ENCODE measurements at regions not wholly inside any gene's neighbourhood (a gene's known extent, or its start where the extent isn't known, plus 50 kb on each side); places are given as distances from the start of the nearest gene placed in this dataset.

DNA sequence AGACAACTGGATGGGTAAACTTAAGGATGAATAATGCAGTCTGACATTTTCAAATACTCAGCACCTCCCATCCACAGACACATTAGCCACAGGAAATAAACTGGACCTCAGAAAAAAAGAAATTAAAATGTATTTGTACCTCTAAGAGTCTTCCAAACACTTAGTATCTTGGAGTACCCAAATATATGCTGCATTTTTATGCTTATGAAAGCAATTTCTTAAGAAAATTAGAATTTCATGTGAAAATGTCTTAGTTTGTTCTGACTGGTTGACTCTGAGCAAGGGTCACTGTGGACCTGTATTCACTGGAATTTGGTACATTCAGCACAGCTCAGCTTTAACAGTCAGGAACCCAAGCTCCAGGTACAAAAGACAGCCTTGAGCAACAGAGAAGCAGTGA is 216.2 kb upstream of the UBE2E2 start:
- TF ChIP-seq, protein P1, sequence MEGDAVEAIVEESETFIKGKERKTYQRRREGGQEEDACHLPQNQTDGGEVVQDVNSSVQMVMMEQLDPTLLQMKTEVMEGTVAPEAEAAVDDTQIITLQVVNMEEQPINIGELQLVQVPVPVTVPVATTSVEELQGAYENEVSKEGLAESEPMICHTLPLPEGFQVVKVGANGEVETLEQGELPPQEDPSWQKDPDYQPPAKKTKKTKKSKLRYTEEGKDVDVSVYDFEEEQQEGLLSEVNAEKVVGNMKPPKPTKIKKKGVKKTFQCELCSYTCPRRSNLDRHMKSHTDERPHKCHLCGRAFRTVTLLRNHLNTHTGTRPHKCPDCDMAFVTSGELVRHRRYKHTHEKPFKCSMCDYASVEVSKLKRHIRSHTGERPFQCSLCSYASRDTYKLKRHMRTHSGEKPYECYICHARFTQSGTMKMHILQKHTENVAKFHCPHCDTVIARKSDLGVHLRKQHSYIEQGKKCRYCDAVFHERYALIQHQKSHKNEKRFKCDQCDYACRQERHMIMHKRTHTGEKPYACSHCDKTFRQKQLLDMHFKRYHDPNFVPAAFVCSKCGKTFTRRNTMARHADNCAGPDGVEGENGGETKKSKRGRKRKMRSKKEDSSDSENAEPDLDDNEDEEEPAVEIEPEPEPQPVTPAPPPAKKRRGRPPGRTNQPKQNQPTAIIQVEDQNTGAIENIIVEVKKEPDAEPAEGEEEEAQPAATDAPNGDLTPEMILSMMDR (IDR thresholded peaks at IDR 0.05; ENCODE audit: borderline replicate concordance, control extremely low read depth, extremely low read depth, insufficient read depth, missing control alignments) = no peak
- in situ Hi-C loops (cut with MboI; ENCODE audit: low sequenced_read_pairs, unreplicated experiment) = no loop called here
- no peak for DNase-seq (ENCODE audit: low spot score)

DNA sequence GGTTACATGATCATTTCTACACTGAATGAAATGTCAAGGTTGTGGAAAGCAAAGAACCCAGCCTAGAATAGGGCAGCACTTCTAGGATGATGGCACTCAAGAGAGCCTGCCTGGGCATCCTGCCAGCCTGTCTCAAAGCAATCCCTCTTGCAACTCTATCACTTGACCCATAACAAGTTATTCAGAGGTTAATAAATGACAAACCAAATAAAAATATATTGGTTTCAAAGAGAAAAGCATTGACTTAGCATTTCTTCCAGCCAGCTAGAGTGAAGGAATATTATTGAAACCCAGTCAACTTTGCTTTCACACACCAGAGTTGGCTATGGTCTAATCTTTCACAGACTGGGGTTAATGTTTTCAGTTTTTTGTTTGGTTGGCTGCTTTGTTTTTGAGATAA is 214.6 kb upstream of the UBE2E2 start:
- DNase-seq (ENCODE audit: low spot score) = no peak
- in situ Hi-C loops (cut with MboI; ENCODE audit: low sequenced_read_pairs, unreplicated experiment) = no loop called here
- TF ChIP-seq, protein P1 (IDR thresholded peaks at IDR 0.05; ENCODE audit: borderline replicate concordance, control extremely low read depth, extremely low read depth, insufficient read depth, missing control alignments) = no peak

DNA sequence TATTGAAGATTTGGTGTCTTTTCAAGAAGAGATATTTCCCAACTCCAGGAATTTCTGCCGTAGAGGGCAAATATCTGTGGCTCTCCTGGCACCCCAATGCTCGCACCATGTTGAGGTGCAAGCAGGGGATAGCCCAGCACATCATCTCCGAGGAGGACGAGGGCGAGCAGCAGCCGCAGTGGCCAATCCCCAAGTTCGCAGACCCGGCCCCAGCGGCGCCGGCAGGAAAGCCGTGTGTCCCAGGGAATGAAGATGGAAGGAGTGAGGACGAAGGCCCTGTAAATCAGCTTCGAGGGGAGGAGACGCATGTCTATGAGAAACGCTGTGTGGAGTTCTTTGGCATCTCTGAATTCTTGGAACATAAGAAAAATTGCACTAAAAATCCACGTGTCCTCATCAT is 213.4 kb upstream of the UBE2E2 start:
- in situ Hi-C loops (cut with MboI; ENCODE audit: low sequenced_read_pairs, unreplicated experiment) = no loop called here
- DNase-seq (ENCODE audit: low spot score) = no peak
- TF ChIP-seq, protein P1 (IDR thresholded peaks at IDR 0.05; ENCODE audit: borderline replicate concordance, control extremely low read depth, extremely low read depth, insufficient read depth, missing control alignments) = no peak

DNA sequence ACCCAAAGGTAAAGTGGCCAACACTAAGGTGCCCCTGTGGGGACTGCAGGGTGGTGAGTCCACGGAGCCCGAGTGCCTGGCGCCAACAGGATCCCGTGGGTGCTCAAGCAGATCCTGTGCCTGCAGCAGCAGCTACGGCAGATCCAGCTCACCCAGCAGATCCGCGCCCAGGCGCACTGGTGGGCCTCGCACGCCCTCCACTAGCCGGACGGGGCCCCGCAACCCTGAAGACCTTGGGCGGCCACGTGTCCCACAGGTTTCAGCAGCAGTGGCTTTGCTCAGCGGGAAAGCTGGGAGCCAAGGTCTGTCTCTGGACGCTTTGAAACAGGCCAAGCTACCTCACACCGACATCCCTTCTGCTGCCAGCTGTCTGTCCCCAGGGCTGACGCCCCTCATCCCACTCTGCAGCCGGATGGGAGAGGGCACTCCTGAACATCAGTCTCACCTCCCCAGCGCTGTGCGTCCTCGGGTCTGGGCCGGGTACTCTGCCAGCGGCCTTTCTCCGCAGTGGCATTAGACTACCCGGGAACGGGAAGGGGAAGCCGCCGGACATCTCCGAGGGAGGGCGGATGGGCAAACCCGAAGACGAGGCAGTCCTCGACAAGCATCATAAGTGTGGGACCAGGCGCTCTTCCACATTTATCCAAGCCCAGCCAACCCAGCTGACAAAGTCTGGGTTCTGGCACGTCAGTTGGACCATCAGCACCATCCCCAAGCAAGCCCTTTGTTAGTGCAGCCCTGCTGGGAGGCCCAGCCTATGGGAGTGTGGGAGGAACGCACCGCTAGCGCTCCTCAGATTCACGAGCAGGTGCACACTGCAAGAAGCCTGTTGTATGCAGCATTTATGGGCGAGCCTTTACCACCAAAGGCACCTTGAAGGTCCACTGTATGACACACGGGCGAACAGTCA is 212.6 kb upstream of the UBE2E2 start:
- DNase-seq (ENCODE audit: low spot score) = no peak
- TF ChIP-seq, protein P1 (IDR thresholded peaks at IDR 0.05; ENCODE audit: borderline replicate concordance, control extremely low read depth, extremely low read depth, insufficient read depth, missing control alignments) = no peak
- in situ Hi-C loops (cut with MboI; ENCODE audit: low sequenced_read_pairs, unreplicated experiment) = no loop called here

DNA sequence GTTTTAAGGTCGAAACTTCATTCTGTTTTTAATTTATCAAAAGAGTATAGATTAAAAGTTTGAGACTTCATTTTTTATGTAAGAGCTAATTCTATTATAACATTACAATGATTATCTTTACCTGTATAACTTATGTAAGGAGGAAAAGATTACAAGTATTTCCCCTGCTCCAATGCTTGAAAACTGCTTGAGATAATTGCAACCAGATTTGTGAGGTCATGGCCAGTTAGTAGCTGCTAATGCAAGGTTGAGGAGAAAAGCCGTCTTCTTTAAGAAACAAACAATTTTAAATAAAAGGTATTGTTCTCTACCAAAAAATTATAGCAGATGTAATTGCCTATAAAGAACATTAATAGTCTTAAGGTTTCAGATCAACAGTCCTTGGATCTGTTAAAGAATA is 208.3 kb upstream of the UBE2E2 start:
- in situ Hi-C loops (cut with MboI; ENCODE audit: low sequenced_read_pairs, unreplicated experiment) = no loop called here
- TF ChIP-seq, protein P1 (IDR thresholded peaks at IDR 0.05; ENCODE audit: borderline replicate concordance, control extremely low read depth, extremely low read depth, insufficient read depth, missing control alignments) = no peak
- DNase-seq (ENCODE audit: low spot score) = no peak

DNA sequence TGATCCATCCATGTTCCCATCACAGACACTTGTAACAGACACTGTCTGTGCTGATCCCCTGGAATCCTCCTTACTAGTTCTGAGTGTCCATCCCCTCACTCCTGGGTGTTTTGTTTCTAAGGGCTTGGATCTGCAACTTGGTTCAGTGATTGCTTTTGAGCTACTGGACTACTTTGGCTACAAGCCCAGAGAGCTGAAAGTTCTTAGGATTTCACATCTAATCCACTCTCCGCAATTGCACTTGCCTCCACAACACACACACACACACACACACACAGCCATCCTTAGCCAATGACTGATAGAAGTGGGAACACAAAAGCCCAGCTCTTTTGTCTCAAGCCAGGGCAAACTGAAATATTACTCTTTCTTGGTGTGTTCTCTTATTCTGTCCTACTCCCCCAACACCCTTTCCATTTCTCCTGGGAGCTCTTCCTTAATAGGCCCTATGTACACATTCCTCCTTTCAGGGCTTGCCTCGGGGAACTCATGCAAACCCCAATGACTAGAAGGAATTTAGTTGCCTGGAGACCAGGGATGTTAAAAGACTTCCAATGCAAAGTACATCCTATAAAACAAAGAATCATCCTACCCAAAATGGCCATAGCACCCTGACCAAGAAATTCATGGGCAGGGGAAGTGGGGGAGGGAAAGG is 206.1 kb upstream of the UBE2E2 start:
- no peak for DNase-seq (ENCODE audit: low spot score)
- in situ Hi-C loops (cut with MboI; ENCODE audit: low sequenced_read_pairs, unreplicated experiment) = no loop called here

More for the DNA sequence above, 206.1 kb upstream of the UBE2E2 start:
- TF ChIP-seq, protein P1 (IDR thresholded peaks at IDR 0.05; ENCODE audit: borderline replicate concordance, control extremely low read depth, extremely low read depth, insufficient read depth, missing control alignments) = no peak

All from GM13976 (cell line).